A549 (cell line): ENCODE measurements at regions not wholly inside any gene's neighbourhood (a gene's known extent, or its start where the extent isn't known, plus 50 kb on each side); places are given as distances from the start of the nearest gene placed in this dataset.

ENCODE experiments used
- CBX2 ChIP-seq: fragments of 200-600 bp; sonication (generic); IDR thresholded peaks from 2 replicates; pipeline ENCODE4 v1.6.1; 2016; ENCODE audit warnings: low read depth, mild to moderate bottlenecking, borderline replicate concordance
- CEBPB ChIP-seq, 2 experiments: fragments of >200 bp in 1 of 2; sonication (Bioruptor Twin) in 1 of 2; formaldehyde crosslinking in 1 of 2; IDR thresholded peaks; 2 replicates each; pipeline ENCODE4 v1.6.1; 2012 to 2016
- CHD4 ChIP-seq: fragments of 200-600 bp; sonication (generic); IDR thresholded peaks from 2 replicates; pipeline ENCODE4 v1.6.1; 2016; ENCODE audit warnings: antibody characterized with exemption, mild to moderate bottlenecking, borderline replicate concordance
- CTCF ChIP-seq: fragments of >200 bp; sonication (Bioruptor Twin); formaldehyde crosslinking; IDR thresholded peaks from 3 replicates; pipeline ENCODE4 v1.5.1; 2016
- EHMT2 ChIP-seq: fragments of 200-600 bp; sonication (generic); IDR thresholded peaks from 2 replicates; pipeline ENCODE4 v1.6.1; 2016; ENCODE audit warnings: antibody characterized with exemption, low read depth, mild to moderate bottlenecking, moderate library complexity
- EP300 ChIP-seq, 2 experiments: fragments of >200 bp; sonication (Bioruptor Twin); formaldehyde crosslinking; IDR thresholded peaks; 2 replicates in 1 of 2; 3 replicates in 1 of 2; pipeline ENCODE4 v1.6.1; 2016 to 2017
- HOXA7 ChIP-seq: fragments of 250-450 bp; sonication (Bioruptor Pico); IDR thresholded peaks from 2 replicates; pipeline ENCODE4 v1.5.0; 2020; ENCODE audit warnings: mild to moderate bottlenecking, moderate library complexity
- JUN ChIP-seq, 2 experiments: fragments of >200 bp; sonication (Bioruptor Twin); formaldehyde crosslinking; IDR thresholded peaks; 2 replicates in 1 of 2; 3 replicates in 1 of 2; pipeline ENCODE4 v1.6.1; 2016 to 2017
- MAFK ChIP-seq: fragments of 450-650 bp; IDR thresholded peaks from 2 replicates; pipeline ENCODE4 v1.6.1; 2014; ENCODE audit not compliant: partially characterized antibody
- MAX ChIP-seq: IDR thresholded peaks from 2 replicates; pipeline ENCODE4 v1.6.1; 2012
- POLR2A ChIP-seq: IDR thresholded peaks from 2 replicates; pipeline ENCODE4 v1.6.1; 2012; ENCODE audit warnings: mild to moderate bottlenecking, low read length
- RCOR1 ChIP-seq: fragments of 150-350 bp; IDR thresholded peaks from 2 replicates; pipeline ENCODE4 v1.6.1; 2014; ENCODE audit warnings: antibody characterized with exemption, low read length, low read depth

GRCh38 chr4:175951794-175952193 lies 113.8 kb upstream of the WDR17 start:
- TF ChIP-seq HOXA7: no peak
- TF ChIP-seq POLR2A: no peak
- no peak for TF ChIP-seq MAFK
- TF ChIP-seq CEBPB (IDR thresholded peaks at IDR 0.05): no peak
- TF ChIP-seq EHMT2: no peak
- no peak for TF ChIP-seq RCOR1
- TF ChIP-seq CTCF: no peak
- TF ChIP-seq CHD4: no peak
- TF ChIP-seq CBX2: no peak
- TF ChIP-seq JUN (IDR thresholded peaks at IDR 0.05): no peak
- TF ChIP-seq MAX: no peak
- TF ChIP-seq EP300 (IDR thresholded peaks at IDR 0.05): no peak
